Keratinocyte (primary cell): ENCODE measurements at regions not wholly inside any gene's neighbourhood (a gene's known extent, or its start where the extent isn't known, plus 50 kb on each side); places are given as distances from the start of the nearest gene placed in this dataset.

Source experiments
- DNase-seq: peaks from one replicate; pipeline ENCODE4 v3.0.0-alpha.2; 2011; ENCODE audit warnings: low read depth, missing footprints, low spot score
- FAIRE-seq: peaks from 2 replicates; lab custom pipeline; 2011; peaks lifted over from hg19 to GRCh38; lab: Jason Lieb, UNC
- H2AFZ ChIP-seq: 2 replicates; pipeline ENCODE4 v1.6.0; 2012; ENCODE audit warnings: low read length, control low read depth, inconsistent platforms; ENCODE audit not compliant: control insufficient read depth
- H3K27ac ChIP-seq: 2 replicates; pipeline ENCODE4 v1.5.1; 2011; ENCODE audit warnings: low read length; ENCODE audit not compliant: control insufficient read depth, insufficient read depth
- H3K27me3 ChIP-seq: 3 replicates; pipeline ENCODE4 v1.6.0; 2011; ENCODE audit warnings: low read length; ENCODE audit not compliant: control insufficient read depth, insufficient read depth; ENCODE audit errors: extremely low read depth
- H3K36me3 ChIP-seq, 2 experiments: 2 replicates in 1 of 2; 3 replicates in 1 of 2; pipeline ENCODE4 v1.5.1; 2011; ENCODE audit warnings: low read length in 2 of 2, mild to moderate bottlenecking in 1 of 2; ENCODE audit not compliant: control insufficient read depth in 2 of 2, insufficient read depth in 2 of 2; ENCODE audit errors: extremely low read depth in 1 of 2
- H3K4me1 ChIP-seq: 3 replicates; pipeline ENCODE4 v1.5.1; 2011; ENCODE audit warnings: low read length; ENCODE audit not compliant: control insufficient read depth, insufficient read depth; ENCODE audit errors: extremely low read depth
- H3K4me2 ChIP-seq: 3 replicates; pipeline ENCODE4 v1.6.0; 2011; ENCODE audit warnings: low read depth, low read length; ENCODE audit not compliant: control insufficient read depth, insufficient read depth; ENCODE audit errors: extremely low read depth
- H3K4me3 ChIP-seq, 3 experiments: fragments of 200-600 bp in 1 of 3; sonication (generic) in 1 of 3; 2 replicates in 2 of 3; 3 replicates in 1 of 3; pipeline ENCODE4 v1.5.1; 2011 to 2016; ENCODE audit warnings: low read length in 3 of 3, mild to moderate bottlenecking in 3 of 3, control low read depth in 2 of 3, inconsistent platforms in 1 of 3, low read depth in 1 of 3, mixed read lengths in 1 of 3, mixed run types in 1 of 3, moderate library complexity in 1 of 3; ENCODE audit not compliant: control insufficient read depth in 2 of 3, insufficient read depth in 2 of 3; ENCODE audit errors: extremely low read depth in 1 of 3
- H3K79me2 ChIP-seq: 2 replicates; pipeline ENCODE4 v1.6.0; 2012; ENCODE audit warnings: low read length; ENCODE audit not compliant: control insufficient read depth, insufficient read depth
- H3K9ac ChIP-seq: 3 replicates; pipeline ENCODE4 v1.6.0; 2011; ENCODE audit warnings: low read length; ENCODE audit not compliant: control insufficient read depth, insufficient read depth; ENCODE audit errors: extremely low read depth
- H3K9me1 ChIP-seq: 3 replicates; pipeline ENCODE4 v1.6.0; 2011; ENCODE audit warnings: low read length; ENCODE audit not compliant: control insufficient read depth, insufficient read depth; ENCODE audit errors: extremely low read depth
- H3K9me3 ChIP-seq: 2 replicates; pipeline ENCODE4 v1.5.1; 2012; ENCODE audit warnings: low read depth, low read length; ENCODE audit not compliant: control insufficient read depth
- H4K20me1 ChIP-seq: 3 replicates; pipeline ENCODE4 v1.6.0; 2011; ENCODE audit warnings: low read length; ENCODE audit not compliant: control insufficient read depth, insufficient read depth; ENCODE audit errors: extremely low read depth
- CTCF ChIP-seq, 3 experiments: IDR thresholded peaks in 1 of 3; conservative IDR thresholded peaks in 1 of 3; optimal IDR thresholded peaks in 1 of 3; 2 replicates in 2 of 3; 3 replicates in 1 of 3; pipeline versions ENCODE3 to v1.5.1; 2011; ENCODE audit warnings: low read length in 3 of 3, mild to moderate bottlenecking in 3 of 3, moderate library complexity in 2 of 3, control low read depth in 1 of 3, inconsistent platforms in 1 of 3; ENCODE audit not compliant: insufficient read depth in 2 of 3; ENCODE audit errors: extremely low read depth in 1 of 3
- EZH2 ChIP-seq: IDR thresholded peaks from one replicate; pipeline ENCODE4 v1.6.1; 2012; ENCODE audit warnings: inconsistent platforms, mild to moderate bottlenecking, low read length, moderate library complexity
- dilution Hi-C: fragments of 300-500 bp; cut with MboI; formaldehyde crosslinking; loops from one replicate; pipeline ENCODE4 v1.7.0; 2020; ENCODE audit warnings: low sequenced_read_pairs; ENCODE audit not compliant: extremely low pct_ligation_motif_present

- no peaks in the 10 kb centered on the region for H3K36me3 ChIP-seq
- FAIRE-seq, result no peak
- H3K79me2 ChIP-seq, result no peaks in the 10 kb centered on the region
- no peaks in the 10 kb centered on the region for H4K20me1 ChIP-seq
- dilution Hi-C loops, result no loop called here
- H2AFZ ChIP-seq, result no peak overlapping the region
- H3K9me1 ChIP-seq, result no peaks in the 10 kb centered on the region
- no peaks in the 10 kb centered on the region for H3K9me3 ChIP-seq
- TF ChIP-seq EZH2, result no peak
- TF ChIP-seq CTCF (optimal IDR thresholded peaks at IDR 0.05 in 1 of 3, IDR thresholded peaks at IDR 0.05 in 1 of 3, conservative IDR thresholded peaks at IDR 0.05 in 1 of 3; ENCODE audit: extremely low read depth in 1 of 3, insufficient read depth in 2 of 3, low read length in 3 of 3), result no peak
- no peak overlapping the region for H3K27ac ChIP-seq
- H3K9ac ChIP-seq, result no peak overlapping the region
- H3K4me2 ChIP-seq, result no peak overlapping the region
- no peaks in the 10 kb centered on the region for H3K27me3 ChIP-seq
- peaks cover 10% of the 10 kb centered on the region for H3K4me1 ChIP-seq
- no peak for DNase-seq
- H3K4me3 ChIP-seq, result no peak overlapping the region
Observed at GRCh38 chr3:178181088-178181487, 355.1 kb upstream of the KCNMB2 start.

GRCh38 chr3:178181784-178182183, 354.5 kb upstream of the KCNMB2 start:
- no peaks in the 10 kb centered on the region for H3K9me1 ChIP-seq
- no peak overlapping the region for H3K4me2 ChIP-seq
- no peak overlapping the region for H3K4me3 ChIP-seq
- peak; percentile 55 for FAIRE-seq
- H3K9me3 ChIP-seq, result no peaks in the 10 kb centered on the region
- H3K79me2 ChIP-seq, result no peaks in the 10 kb centered on the region
- no peak overlapping the region for H3K9ac ChIP-seq
- H3K27me3 ChIP-seq, result no peaks in the 10 kb centered on the region
- DNase-seq, result no peak
- dilution Hi-C loops, result no loop called here
- TF ChIP-seq EZH2 (no peak), CTCF (optimal IDR thresholded peaks at IDR 0.05 in 1 of 3, IDR thresholded peaks at IDR 0.05 in 1 of 3, conservative IDR thresholded peaks at IDR 0.05 in 1 of 3; ENCODE audit: extremely low read depth in 1 of 3, insufficient read depth in 2 of 3, low read length in 3 of 3) (no peak)
- no peaks in the 10 kb centered on the region for H4K20me1 ChIP-seq
- no peaks in the 10 kb centered on the region for H3K36me3 ChIP-seq
- H2AFZ ChIP-seq, result peak overlapping the region; percentile 90
- H3K4me1 ChIP-seq, result peaks cover 10% of the 10 kb centered on the region
- H3K27ac ChIP-seq, result no peak overlapping the region
